ENCODE measurements at regions not wholly inside any gene's neighbourhood (a gene's known extent, or its start where the extent isn't known, plus 50 kb on each side); places are given as distances from the start of the nearest gene placed in this dataset.

- Histone ChIP-seq H3K4me1 (replicated peaks in 1 of 2) (no peaks in the 10 kb centered on the region), H3K27ac (no peak overlapping the region), H3K4me3 (no peak overlapping the region), H3K27me3 (no peaks in the 10 kb centered on the region), H3K36me3 (replicated peaks in 1 of 2) (no peaks in the 10 kb centered on the region), H3K9me3 (replicated peaks in 1 of 3) (no peaks in the 10 kb centered on the region)
- no peak for DNase-seq
- TF ChIP-seq POLR2A (IDR thresholded peaks at IDR 0.05) (no peak), CTCF (IDR thresholded peaks at IDR 0.05) (no peak)
- 74 to 82% (median 80%) methylated on average over 5 of the region's 5 CpGs for WGBS, 4 donors
- intact Hi-C loops (cut with DNase I) = no loop called here
Measured at GRCh38 chr5:159620853-159621540, 290.7 kb upstream of the IL12B start.

GRCh38 chr5:159628703-159629102 lies 287.6 kb upstream of the ADRA1B start:
- 85 to 100% (median 98%) methylated on average over 1 of the region's 1 CpG for WGBS, 4 donors
- no peak overlapping the region for H3K27ac ChIP-seq
- DNase-seq = no peak
- intact Hi-C loops (cut with DNase I) = no loop called here
- TF ChIP-seq CTCF (IDR thresholded peaks at IDR 0.05) = no peak
- no peak for TF ChIP-seq POLR2A (IDR thresholded peaks at IDR 0.05)
- H3K4me1 ChIP-seq (replicated peaks in 1 of 2) = no peaks in the 10 kb centered on the region
- peaks cover 8% of the 10 kb centered on the region for H3K27me3 ChIP-seq
- H3K9me3 ChIP-seq (replicated peaks in 1 of 3) = no peaks in the 10 kb centered on the region
- H3K4me3 ChIP-seq = no peak overlapping the region
- H3K36me3 ChIP-seq (replicated peaks in 1 of 2) = no peaks in the 10 kb centered on the region

- 86 to 95% (median 87%) methylated on average over 3 of the region's 3 CpGs for WGBS, 4 donors
- Histone ChIP-seq H3K27ac (no peak overlapping the region), H3K36me3 (replicated peaks in 1 of 2) (no peaks in the 10 kb centered on the region), H3K9me3 (replicated peaks in 1 of 3) (no peaks in the 10 kb centered on the region), H3K4me3 (no peak overlapping the region), H3K27me3 (peaks cover 8% of the 10 kb centered on the region), H3K4me1 (replicated peaks in 1 of 2) (no peaks in the 10 kb centered on the region)
- intact Hi-C loops (cut with DNase I) = no loop called here
- no peak for TF ChIP-seq POLR2A (IDR thresholded peaks at IDR 0.05)
- TF ChIP-seq CTCF (IDR thresholded peaks at IDR 0.05) = no peak
- DNase-seq = no peak
Measured at GRCh38 chr5:159629158-159629557, 287.1 kb upstream of the ADRA1B start.

- H3K4me1 ChIP-seq (replicated peaks in 1 of 2) = no peaks in the 10 kb centered on the region
- intact Hi-C loops (cut with DNase I) = no loop called here
- 48 to 67% (median 60%) methylated on average over 2 of the region's 2 CpGs for WGBS, 4 donors
- H3K27ac ChIP-seq = no peak overlapping the region
- no peak for DNase-seq
- no peaks in the 10 kb centered on the region for H3K36me3 ChIP-seq (replicated peaks in 1 of 2)
- peaks cover 8% of the 10 kb centered on the region for H3K27me3 ChIP-seq
- no peak overlapping the region for H3K4me3 ChIP-seq
- no peak for TF ChIP-seq POLR2A (IDR thresholded peaks at IDR 0.05)
- no peak for TF ChIP-seq CTCF (IDR thresholded peaks at IDR 0.05)
- no peaks in the 10 kb centered on the region for H3K9me3 ChIP-seq (replicated peaks in 1 of 3)
Measured at GRCh38 chr5:159630545-159630944, 285.7 kb upstream of the ADRA1B start.
